Neural crest cell (in vitro differentiated cells): ENCODE measurements at regions not wholly inside any gene's neighbourhood (a gene's known extent, or its start where the extent isn't known, plus 50 kb on each side); places are given as distances from the start of the nearest gene placed in this dataset.

Source experiments
- DNase-seq: peaks from one replicate; pipeline ENCODE4 v3.0.0; 2021; ENCODE audit warnings: low read depth, mixed read lengths, low spot score
- H3K27ac Mint-ChIP-seq: one replicate; pipeline ENCODE4 v1.8.0; 2021; ENCODE audit warnings: mild to moderate bottlenecking, mixed read lengths; ENCODE audit not compliant: unreplicated experiment
- H3K27me3 Mint-ChIP-seq: 2 replicates; pipeline ENCODE4 v1.8.0; 2021; ENCODE audit warnings: low read depth, mild to moderate bottlenecking, mixed read lengths
- H3K36me3 Mint-ChIP-seq: 2 replicates; pipeline ENCODE4 v1.8.0; 2021; ENCODE audit warnings: low read depth, mild to moderate bottlenecking, mixed read lengths
- H3K4me1 Mint-ChIP-seq: 2 replicates; pipeline ENCODE4 v1.8.0; 2021; ENCODE audit warnings: mixed read lengths
- H3K4me3 Mint-ChIP-seq: one replicate; pipeline ENCODE4 v1.8.0; 2021; ENCODE audit warnings: mild to moderate bottlenecking, mixed read lengths
- H3K9me3 Mint-ChIP-seq: 2 replicates; pipeline ENCODE4 v1.8.0; 2021; ENCODE audit warnings: mixed read lengths
- CTCF ChIP-seq: fragments of 200-600 bp; sonication (generic); conservative IDR thresholded peaks from 2 replicates; pipeline ENCODE4 v1.5.0; 2021; ENCODE audit warnings: antibody characterized with exemption, mild to moderate bottlenecking

- no peaks in the 10 kb centered on the region for H3K4me1 Mint-ChIP-seq
- H3K27ac Mint-ChIP-seq: peak overlapping the region; percentile 64
- DNase-seq: no peak
- H3K9me3 Mint-ChIP-seq: no peaks in the 10 kb centered on the region
- no peak overlapping the region for H3K4me3 Mint-ChIP-seq
- TF ChIP-seq CTCF: no peak
- no peaks in the 10 kb centered on the region for H3K36me3 Mint-ChIP-seq
- no peaks in the 10 kb centered on the region for H3K27me3 Mint-ChIP-seq
These were observed 258.1 kb upstream of the ROPN1 start for GRCh38 chr3:124250053-124250452.

- H3K27ac Mint-ChIP-seq: no peak overlapping the region
- peaks cover 21% of the 10 kb centered on the region for H3K4me1 Mint-ChIP-seq
- no peak for DNase-seq
- no peak overlapping the region for H3K4me3 Mint-ChIP-seq
- no peaks in the 10 kb centered on the region for H3K9me3 Mint-ChIP-seq
- TF ChIP-seq CTCF: no peak
- no peaks in the 10 kb centered on the region for H3K27me3 Mint-ChIP-seq
- no peaks in the 10 kb centered on the region for H3K36me3 Mint-ChIP-seq
These were observed 264.2 kb upstream of the ROPN1 start for GRCh38 chr3:124256156-124256555.

- Mint-ChIP-seq H3K9me3 (no peaks in the 10 kb centered on the region), H3K36me3 (no peaks in the 10 kb centered on the region), H3K4me1 (peaks cover 25% of the 10 kb centered on the region), H3K27ac (no peak overlapping the region), H3K4me3 (no peak overlapping the region), H3K27me3 (no peaks in the 10 kb centered on the region)
- TF ChIP-seq CTCF: no peak
- no peak for DNase-seq
These were observed 264.7 kb upstream of the ROPN1 start for GRCh38 chr3:124256599-124256998.

GRCh38 chr3:124257336-124257864 lies 265.5 kb upstream of the ROPN1 start:
- Mint-ChIP-seq H3K27ac (no peak overlapping the region), H3K4me1 (peaks cover 26% of the 10 kb centered on the region), H3K9me3 (no peaks in the 10 kb centered on the region), H3K36me3 (no peaks in the 10 kb centered on the region), H3K27me3 (no peaks in the 10 kb centered on the region), H3K4me3 (no peak overlapping the region)
- DNase-seq: no peak
- TF ChIP-seq CTCF: no peak

GRCh38 chr3:124258057-124258500 lies 266.2 kb upstream of the ROPN1 start:
- Mint-ChIP-seq H3K4me1 (peaks cover 29% of the 10 kb centered on the region), H3K9me3 (no peaks in the 10 kb centered on the region)

More at GRCh38 chr3:124258057-124258500, 266.2 kb upstream of the ROPN1 start:
- no peak for TF ChIP-seq CTCF
- Mint-ChIP-seq H3K4me3 (no peak overlapping the region), H3K36me3 (no peaks in the 10 kb centered on the region), H3K27ac (no peak overlapping the region), H3K27me3 (no peaks in the 10 kb centered on the region)
- no peak for DNase-seq
